Neuronal stem cell (in vitro differentiated cells): ENCODE measurements at regions not wholly inside any gene's neighbourhood (a gene's known extent, or its start where the extent isn't known, plus 50 kb on each side); places are given as distances from the start of the nearest gene placed in this dataset.
"Not testable (repeated sequence)": the region's sequence is repeated elsewhere in the genome, so short reads cannot be mapped to it uniquely, and the experiment has no call there.

Experiments used
- DNase-seq: peaks from one replicate; pipeline ENCODE4 v3.0.0-alpha.2; 2013; ENCODE audit warnings: low spot score
- H2AFZ ChIP-seq: one replicate; pipeline ENCODE4 v1.6.1; 2013; ENCODE audit warnings: mild to moderate bottlenecking, low read length, inconsistent platforms
- H2AK5ac ChIP-seq: 2 replicates; pipeline ENCODE4 v1.6.1; 2013; ENCODE audit warnings: low read depth, mild to moderate bottlenecking, inconsistent platforms, low read length, moderate library complexity, mixed read lengths
- H2BK120ac ChIP-seq: 2 replicates; pipeline ENCODE4 v1.6.1; 2013; ENCODE audit warnings: low read depth, mild to moderate bottlenecking, inconsistent platforms, low read length, moderate library complexity, mixed read lengths
- H2BK12ac ChIP-seq: one replicate; pipeline ENCODE4 v1.6.1; 2013; ENCODE audit warnings: low read length, inconsistent platforms
- H2BK15ac ChIP-seq: 2 replicates; pipeline ENCODE4 v1.6.1; 2013; ENCODE audit warnings: mild to moderate bottlenecking, low read length, inconsistent platforms, mixed read lengths
- H2BK5ac ChIP-seq: one replicate; pipeline ENCODE4 v1.6.1; 2013; ENCODE audit warnings: inconsistent platforms, mild to moderate bottlenecking, low read length, moderate library complexity
- H3K14ac ChIP-seq: one replicate; pipeline ENCODE4 v1.6.1; 2013; ENCODE audit warnings: low read length, inconsistent platforms
- H3K18ac ChIP-seq: 2 replicates; pipeline ENCODE4 v1.6.1; 2013; ENCODE audit warnings: low read length, inconsistent platforms
- H3K23ac ChIP-seq: 2 replicates; pipeline ENCODE4 v1.6.1; 2013; ENCODE audit warnings: low read depth, mild to moderate bottlenecking, mixed read lengths, low read length, inconsistent platforms; ENCODE audit not compliant: poor library complexity
- H3K27ac ChIP-seq: replicated peaks from 3 replicates; pipeline ENCODE4 v1.5.1; 2013; ENCODE audit warnings: low read length, inconsistent platforms
- H3K27me3 ChIP-seq, 3 experiments: 2 replicates each; pipeline ENCODE4 v1.6.1; 2013; ENCODE audit warnings: low read length in 3 of 3, mild to moderate bottlenecking in 2 of 3, inconsistent platforms in 1 of 3, low read depth in 1 of 3, mixed read lengths in 1 of 3, moderate library complexity in 1 of 3; ENCODE audit not compliant: control insufficient read depth in 3 of 3, insufficient read depth in 3 of 3
- H3K36me3 ChIP-seq, 2 donors: replicated peaks in 1 of 2; 2 replicates each; pipeline ENCODE4 v1.6.1; 2013; ENCODE audit warnings: low read length in 2 of 2; ENCODE audit not compliant: control insufficient read depth in 2 of 2, insufficient read depth in 2 of 2
- H3K4ac ChIP-seq: 2 replicates; pipeline ENCODE4 v1.6.1; 2013; ENCODE audit warnings: inconsistent platforms, mild to moderate bottlenecking, low read length, moderate library complexity
- H3K4me1 ChIP-seq, 2 donors: 1 replicate in 1 of 2; 2 replicates in 1 of 2; pipeline ENCODE4 v1.6.1; 2013; ENCODE audit warnings: low read length in 2 of 2, low read depth in 1 of 2; ENCODE audit not compliant: control insufficient read depth in 2 of 2, insufficient read depth in 1 of 2
- H3K4me2 ChIP-seq: one replicate; pipeline ENCODE4 v1.6.1; 2013; ENCODE audit warnings: mild to moderate bottlenecking, low read length, inconsistent platforms; ENCODE audit not compliant: insufficient read depth, poor library complexity, severe bottlenecking
- H3K4me3 ChIP-seq, 2 donors: 2 replicates each; pipeline ENCODE4 v1.5.1; 2013; ENCODE audit warnings: low read length in 2 of 2, mild to moderate bottlenecking in 2 of 2, inconsistent platforms in 1 of 2, moderate library complexity in 1 of 2
- H3K79me1 ChIP-seq: one replicate; pipeline ENCODE4 v1.6.1; 2013; ENCODE audit warnings: low read depth, mild to moderate bottlenecking, inconsistent platforms, low read length, moderate library complexity
- H3K9ac ChIP-seq: one replicate; pipeline ENCODE4 v1.6.1; 2013; ENCODE audit warnings: mild to moderate bottlenecking, low read depth, low read length, inconsistent platforms; ENCODE audit not compliant: poor library complexity
- H3K9me3 ChIP-seq, 2 donors: replicated peaks in 1 of 2; 2 replicates each; pipeline versions ENCODE3 to v1.6.1; 2013; ENCODE audit warnings: low read length in 2 of 2, mild to moderate bottlenecking in 2 of 2, inconsistent platforms in 1 of 2, low read depth in 1 of 2, mixed read lengths in 1 of 2, moderate library complexity in 1 of 2; ENCODE audit not compliant: control insufficient read depth in 2 of 2, insufficient read depth in 1 of 2
- H4K8ac ChIP-seq: one replicate; pipeline ENCODE4 v1.6.1; 2013; ENCODE audit warnings: low read depth, mild to moderate bottlenecking, inconsistent platforms, low read length, moderate library complexity
- H4K91ac ChIP-seq: one replicate; pipeline ENCODE4 v1.6.1; 2013; ENCODE audit warnings: low read length, low read depth, mild to moderate bottlenecking, inconsistent platforms; ENCODE audit not compliant: poor library complexity
- WGBS, 2 donors: extraction: QIAGEN DNeasy Blood & Tissue Kit; methylation state at CpG; one replicate each; pipeline ENCODE4 v1.1.7; 2013; ENCODE audit warnings: missing lambda C conversion rate in 2 of 2, mixed read lengths in 1 of 2; ENCODE audit not compliant: insufficient read length in 2 of 2, insufficient replicate concordance in 1 of 2; ENCODE audit errors: extremely low coverage in 2 of 2; 5-methylcytosine and 5-hydroxymethylcytosine counted together

- 100% methylated on average over 1 of the region's 9 CpGs; no CpG with 5 or more reads in 1 of the 2 donors for WGBS, 2 donors
- Histone ChIP-seq H2BK5ac (no peak overlapping the region), H2BK12ac (no peak overlapping the region), H3K14ac (no peak overlapping the region), H3K9me3 (peaks cover 0 to 2% of the 10 kb centered on the region in 2 donors), H3K23ac (no peak overlapping the region), H2BK120ac (no peak overlapping the region), H3K18ac (no peak overlapping the region), H3K4ac (no peak overlapping the region), H4K91ac (no peak overlapping the region), H3K4me2 (no peak overlapping the region), H4K8ac (no peak overlapping the region), H3K27ac (no peak overlapping the region), H3K4me3 (no peak overlapping the region), H3K4me1 (peaks cover 0 to 2% of the 10 kb centered on the region in 2 donors), H2AK5ac (no peak overlapping the region), H3K79me1 (no peaks in the 10 kb centered on the region), H3K36me3 (no peaks in the 10 kb centered on the region), H2AFZ (no peak overlapping the region), H3K9ac (no peak overlapping the region), H2BK15ac (no peak overlapping the region), H3K27me3 (no peaks in the 10 kb centered on the region)
- DNase-seq: no peak
These were observed 912.3 kb upstream of the WWC1 start for GRCh38 chr5:167378894-167379723.

DNA sequence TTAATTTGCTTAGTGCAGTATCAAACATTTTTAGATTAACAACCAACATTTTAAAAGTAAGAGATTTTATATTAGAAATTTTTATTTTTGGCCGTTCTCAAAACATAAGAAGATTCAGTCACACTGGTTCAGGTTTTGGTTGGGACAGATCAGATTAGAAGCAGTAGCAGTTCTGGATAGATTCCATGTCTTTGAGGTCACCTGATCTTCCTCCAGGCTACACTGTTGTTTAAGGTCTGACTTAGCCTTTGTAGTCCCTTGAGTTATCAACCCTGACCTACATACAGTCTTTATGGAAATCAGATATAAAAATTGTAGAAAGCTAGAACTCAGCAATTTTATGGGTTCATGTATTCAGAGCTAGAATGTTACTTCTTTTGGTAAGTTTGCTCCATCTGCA lies 910.0 kb upstream of the WWC1 start:
- no peaks in the 10 kb centered on the region for H3K27me3 ChIP-seq

GRCh38 chr5:167389537-167389936 lies 901.9 kb upstream of the WWC1 start:
- Histone ChIP-seq H2BK5ac (no peak overlapping the region), H3K18ac (no peak overlapping the region), H3K27ac (no peak overlapping the region), H4K91ac (no peak overlapping the region), H3K79me1 (no peaks in the 10 kb centered on the region), H3K4me3 (no peak overlapping the region), H3K36me3 (no peaks in the 10 kb centered on the region), H4K8ac (no peak overlapping the region), H3K4me2 (no peak overlapping the region), H2BK12ac (no peak overlapping the region), H3K4me1 (peaks cover 3 to 10% of the 10 kb centered on the region in 2 donors), H2BK15ac (no peak overlapping the region), H3K14ac (no peak overlapping the region), H3K4ac (no peak overlapping the region), H2AFZ (no peak overlapping the region), H3K27me3 (no peaks in the 10 kb centered on the region), H3K9me3 (no peaks in the 10 kb centered on the region), H2AK5ac (no peak overlapping the region), H3K9ac (no peak overlapping the region), H3K23ac (no peak overlapping the region), H2BK120ac (no peak overlapping the region)
- no peak for DNase-seq
- whole genome bisulfite sequencing, 2 donors: no CpG with 5 or more reads among the region's 4 CpGs

More for the DNA sequence above, 910.0 kb upstream of the WWC1 start:
- Histone ChIP-seq H2BK120ac (no peak overlapping the region), H3K79me1 (no peaks in the 10 kb centered on the region), H2BK15ac (no peak overlapping the region), H3K18ac (no peak overlapping the region), H3K27ac (no peak overlapping the region), H3K4ac (no peak overlapping the region), H3K4me1 (peaks cover 0 to 2% of the 10 kb centered on the region in 2 donors), H3K4me3 (no peak overlapping the region), H3K36me3 (no peaks in the 10 kb centered on the region), H3K14ac (no peak overlapping the region), H4K8ac (no peak overlapping the region), H2AFZ (no peak overlapping the region), H3K9ac (no peak overlapping the region), H3K4me2 (no peak overlapping the region), H3K23ac (no peak overlapping the region), H3K9me3 (peaks cover 0 to 2% of the 10 kb centered on the region in 2 donors), H2AK5ac (no peak overlapping the region), H4K91ac (no peak overlapping the region), H2BK5ac (no peak overlapping the region), H2BK12ac (no peak overlapping the region)
- DNase-seq: no peak
- no CpG with 5 or more reads among the region's 1 CpG for WGBS, 2 donors

DNA sequence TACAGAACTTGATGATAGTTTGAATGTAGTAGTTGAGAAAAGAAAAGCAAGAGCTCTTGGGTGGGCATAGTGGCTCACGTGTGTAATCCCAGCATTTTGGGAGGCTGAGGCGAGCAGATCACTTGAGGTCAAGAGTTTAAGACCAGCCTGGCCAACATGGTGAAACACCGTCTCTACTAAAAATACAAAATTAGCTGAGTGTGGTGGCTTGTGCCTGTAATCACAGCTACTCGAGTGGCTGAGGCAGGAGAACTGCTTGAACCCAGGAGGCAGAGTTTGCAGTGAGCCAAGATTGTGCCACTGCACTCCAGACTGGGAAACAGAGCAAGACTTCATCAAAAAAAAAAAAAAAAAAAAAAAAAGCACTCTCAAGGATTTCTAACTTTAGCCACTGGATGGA lies 900.2 kb upstream of the WWC1 start:
- not testable (repeated sequence) for DNase-seq, H2AK5ac ChIP-seq, H3K9me3 ChIP-seq, H3K14ac ChIP-seq, H3K27me3 ChIP-seq, H2BK5ac ChIP-seq, H3K36me3 ChIP-seq, H3K4me3 ChIP-seq, H3K18ac ChIP-seq, H3K9ac ChIP-seq, H2BK120ac ChIP-seq, H2BK12ac ChIP-seq, H3K27ac ChIP-seq, H3K4me2 ChIP-seq, H4K8ac ChIP-seq, H3K23ac ChIP-seq, H2BK15ac ChIP-seq, H3K79me1 ChIP-seq, H3K4me1 ChIP-seq, H4K91ac ChIP-seq, H3K4ac ChIP-seq
- peak overlapping the region; percentile 75 for H2AFZ ChIP-seq
- no CpG with 5 or more reads among the region's 4 CpGs for WGBS, 2 donors
